HL-60 (cell line): ENCODE measurements at regions not wholly inside any gene's neighbourhood (a gene's known extent, or its start where the extent isn't known, plus 50 kb on each side); places are given as distances from the start of the nearest gene placed in this dataset.

Experiments
- DNase-seq, 2 experiments: peaks; one replicate each; pipeline ENCODE4 v3.0.0-alpha.2; 2010 to 2020; ENCODE audit warnings: low read depth in 1 of 2, low spot score in 1 of 2
- H3K27ac ChIP-seq: fragments of 250-450 bp; sonication (Bioruptor Pico); replicated peaks from 2 replicates; pipeline ENCODE4 v1.5.1; 2020; ENCODE audit warnings: mild to moderate bottlenecking, moderate library complexity
- H3K27me3 ChIP-seq: fragments of 250-450 bp; sonication (Bioruptor Pico); 2 replicates; pipeline ENCODE4 v1.5.1; 2021; ENCODE audit warnings: mild to moderate bottlenecking, moderate library complexity; ENCODE audit not compliant: insufficient read depth, poor library complexity, severe bottlenecking
- H3K4me3 ChIP-seq: replicated peaks from 2 replicates; pipeline ENCODE4 v1.5.1; 2011; ENCODE audit warnings: mild to moderate bottlenecking, control low read depth, low read length; ENCODE audit not compliant: insufficient read depth
- CTCF ChIP-seq: IDR thresholded peaks from one replicate; pipeline ENCODE4 v1.5.1; 2011; ENCODE audit warnings: low read length, control low read depth, inconsistent platforms; ENCODE audit not compliant: insufficient read depth
- GABPA ChIP-seq: IDR thresholded peaks from 2 replicates; pipeline ENCODE4 v1.6.1; 2012; ENCODE audit warnings: low read depth
- POLR2AphosphoS5 ChIP-seq: IDR thresholded peaks from 2 replicates; pipeline ENCODE4 v1.6.1; 2012; ENCODE audit warnings: low read depth
- REST ChIP-seq: IDR thresholded peaks from 2 replicates; pipeline ENCODE4 v1.6.1; 2012; ENCODE audit warnings: low read depth; ENCODE audit not compliant: insufficient replicate concordance
- SPI1 ChIP-seq: IDR thresholded peaks from 2 replicates; pipeline ENCODE4 v1.6.1; 2012; ENCODE audit warnings: low read depth, mild to moderate bottlenecking, borderline replicate concordance

- TF ChIP-seq REST (no peak), CTCF (no peak), POLR2AphosphoS5 (no peak), GABPA (no peak), SPI1 (no peak)
- Histone ChIP-seq H3K4me3 (no peak overlapping the region), H3K27ac (no peak overlapping the region), H3K27me3 (no peaks in the 10 kb centered on the region)
- DNase-seq, result no peak
Measured at GRCh38 chr13:112248862-112249592, 127.1 kb upstream of the SPACA7 start.

DNA sequence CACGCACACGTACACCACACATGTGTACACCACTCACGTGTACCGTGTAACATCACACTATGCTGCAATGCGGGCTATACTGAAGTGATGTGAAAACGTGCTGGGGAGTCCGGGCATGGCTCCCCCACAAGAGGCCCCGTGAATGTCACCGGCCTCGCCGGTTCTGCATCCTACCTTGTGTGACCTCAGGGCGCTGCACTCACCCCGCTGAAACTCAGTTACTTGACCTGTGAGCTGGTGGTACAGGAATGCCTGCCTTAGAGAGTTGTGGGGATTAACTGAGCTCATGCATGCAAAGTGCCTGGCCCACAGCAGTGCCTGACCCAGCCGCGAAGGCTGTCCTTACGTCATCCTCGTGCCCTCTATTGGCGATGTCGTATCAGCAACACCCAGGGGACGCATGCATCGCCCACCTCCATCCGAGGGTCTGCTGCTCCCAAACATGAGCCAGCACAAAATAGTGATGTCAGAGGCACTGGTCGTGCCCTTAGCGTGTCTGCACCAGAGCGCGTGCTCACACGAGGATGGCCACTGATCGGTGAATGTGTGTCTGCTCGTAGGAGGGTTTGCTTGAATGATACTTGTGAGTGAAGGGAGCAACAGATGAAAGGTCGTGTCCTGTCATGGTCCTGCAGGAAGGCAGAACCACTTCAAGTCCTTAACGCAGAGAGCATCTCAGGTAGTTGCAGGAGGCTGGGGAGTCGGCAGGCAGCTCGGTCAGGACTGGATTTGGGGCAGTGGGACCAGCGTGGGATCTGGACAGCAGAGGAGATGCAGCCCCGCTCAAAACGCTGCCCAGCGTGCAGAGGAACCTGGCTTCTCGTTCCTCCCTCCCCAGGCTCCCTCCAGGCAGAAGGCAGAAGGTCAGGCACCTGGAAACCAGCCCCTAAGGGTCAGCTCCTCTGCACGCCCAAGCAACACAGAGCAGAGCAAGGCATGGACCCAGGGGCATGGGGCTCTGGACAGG, 126.2 kb upstream of the SPACA7 start:
- Histone ChIP-seq H3K27ac (no peak overlapping the region), H3K27me3 (no peaks in the 10 kb centered on the region), H3K4me3 (no peak overlapping the region)
- DNase-seq, result no peak
- no peak for TF ChIP-seq CTCF

DNA sequence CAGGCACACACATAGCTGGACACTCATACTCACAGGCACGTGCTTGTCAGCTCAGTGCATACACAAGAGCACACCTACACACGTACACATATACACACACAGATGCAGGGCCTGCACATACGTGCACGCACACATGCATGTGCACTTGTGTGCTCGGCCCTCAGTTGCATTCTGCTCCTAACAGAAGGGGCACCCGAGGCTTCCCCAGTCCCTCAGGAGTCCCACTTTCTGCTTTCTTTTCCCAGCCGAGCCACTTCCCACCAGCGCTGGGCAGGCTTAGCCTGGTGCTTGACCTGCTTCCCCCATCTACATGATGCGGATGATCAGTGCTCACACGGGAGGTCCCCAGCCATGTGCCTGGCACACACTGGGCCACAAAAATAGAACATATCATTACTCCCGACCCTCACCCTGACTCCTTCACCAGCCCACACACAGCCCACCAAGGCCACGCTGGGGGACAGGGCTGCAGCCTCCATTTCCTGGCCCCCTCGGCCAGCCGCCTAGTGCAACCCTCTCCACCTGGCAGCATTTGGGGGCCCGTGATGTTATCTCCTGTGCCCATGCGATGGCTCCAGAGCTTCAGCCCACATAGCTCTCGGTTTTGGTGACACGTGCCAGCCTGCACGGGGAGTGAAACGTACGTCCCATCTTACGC, 125.2 kb upstream of the SPACA7 start:
- DNase-seq, result no peak
- H3K4me3 ChIP-seq, result no peak overlapping the region
- no peaks in the 10 kb centered on the region for H3K27me3 ChIP-seq
- no peak overlapping the region for H3K27ac ChIP-seq
- TF ChIP-seq REST (no peak), POLR2AphosphoS5 (no peak), SPI1 (no peak), GABPA (no peak), CTCF (no peak)
